DND-41 (cell line): ENCODE measurements at regions not wholly inside any gene's neighbourhood (a gene's known extent, or its start where the extent isn't known, plus 50 kb on each side); places are given as distances from the start of the nearest gene placed in this dataset.

Experiments used
- EZH2 ChIP-seq: IDR thresholded peaks from 3 replicates; pipeline ENCODE4 v1.6.1; 2012; ENCODE audit warnings: borderline replicate concordance, low read depth, mild to moderate bottlenecking, moderate library complexity, low read length, inconsistent platforms; ENCODE audit not compliant: severe bottlenecking
- TF ChIP-seq, protein P1 (sequence below): IDR thresholded peaks from 2 replicates; pipeline ENCODE4 v1.5.1; 2012; ENCODE audit warnings: borderline replicate concordance, low read length, moderate library complexity, mild to moderate bottlenecking; ENCODE audit not compliant: poor library complexity, severe bottlenecking; ENCODE audit errors: extremely low read depth

DNA sequence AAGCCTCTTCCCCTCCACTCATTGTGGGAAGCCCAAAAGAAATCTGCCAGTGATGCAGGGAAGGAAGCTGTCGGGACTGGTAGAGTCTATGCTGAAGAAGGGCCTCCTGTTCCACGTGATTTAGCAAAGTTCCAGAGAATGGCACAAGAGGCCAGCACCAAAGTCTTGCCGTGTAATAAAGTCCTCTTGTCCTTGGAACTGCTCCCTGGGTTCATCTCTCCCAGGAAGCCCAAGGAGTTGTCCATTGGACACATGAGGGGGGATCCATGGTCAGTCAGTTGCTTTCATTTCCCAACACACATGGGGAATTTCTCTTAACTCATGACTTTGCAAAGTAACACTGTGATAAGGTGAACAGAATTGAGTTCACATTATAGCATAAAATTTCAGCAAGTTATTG, 116.1 kb upstream of the RAB4A start:
- TF ChIP-seq, protein P1, sequence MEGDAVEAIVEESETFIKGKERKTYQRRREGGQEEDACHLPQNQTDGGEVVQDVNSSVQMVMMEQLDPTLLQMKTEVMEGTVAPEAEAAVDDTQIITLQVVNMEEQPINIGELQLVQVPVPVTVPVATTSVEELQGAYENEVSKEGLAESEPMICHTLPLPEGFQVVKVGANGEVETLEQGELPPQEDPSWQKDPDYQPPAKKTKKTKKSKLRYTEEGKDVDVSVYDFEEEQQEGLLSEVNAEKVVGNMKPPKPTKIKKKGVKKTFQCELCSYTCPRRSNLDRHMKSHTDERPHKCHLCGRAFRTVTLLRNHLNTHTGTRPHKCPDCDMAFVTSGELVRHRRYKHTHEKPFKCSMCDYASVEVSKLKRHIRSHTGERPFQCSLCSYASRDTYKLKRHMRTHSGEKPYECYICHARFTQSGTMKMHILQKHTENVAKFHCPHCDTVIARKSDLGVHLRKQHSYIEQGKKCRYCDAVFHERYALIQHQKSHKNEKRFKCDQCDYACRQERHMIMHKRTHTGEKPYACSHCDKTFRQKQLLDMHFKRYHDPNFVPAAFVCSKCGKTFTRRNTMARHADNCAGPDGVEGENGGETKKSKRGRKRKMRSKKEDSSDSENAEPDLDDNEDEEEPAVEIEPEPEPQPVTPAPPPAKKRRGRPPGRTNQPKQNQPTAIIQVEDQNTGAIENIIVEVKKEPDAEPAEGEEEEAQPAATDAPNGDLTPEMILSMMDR: no peak
- TF ChIP-seq EZH2: no peak
